K562 (cell line): ENCODE measurements at regions not wholly inside any gene's neighbourhood (a gene's known extent, or its start where the extent isn't known, plus 50 kb on each side); places are given as distances from the start of the nearest gene placed in this dataset.

Source experiments
- MAFG ChIP-seq: fragments of 450-650 bp; conservative IDR thresholded peaks from 2 replicates; pipeline ENCODE4 v1.6.1; 2016; ENCODE audit warnings: missing genetic modification characterization, missing compliant biosample characterization
- SMC3 ChIP-seq: conservative IDR thresholded peaks from 2 replicates; pipeline ENCODE4 v1.6.1; 2011; ENCODE audit warnings: low read depth, low read length, improper control_type of control experiment; ENCODE audit not compliant: insufficient read depth
- TF ChIP-seq, protein P1 (sequence below): fragments of 250-450 bp; sonication (Bioruptor Pico); IDR thresholded peaks from 2 replicates; pipeline ENCODE4 v1.8.0; 2022; ENCODE audit warnings: inconsistent platforms, mild to moderate bottlenecking, moderate library complexity, borderline replicate concordance
- TF ChIP-seq, protein P2 (sequence below): fragments of 450-650 bp; IDR thresholded peaks from 2 replicates; pipeline ENCODE4 v1.6.1; 2018; ENCODE audit not compliant: partially characterized antibody
- TF ChIP-seq, protein P3 (sequence below): sonication (generic); formaldehyde crosslinking; IDR thresholded peaks from 2 replicates; pipeline ENCODE4 v1.8.1; 2023; ENCODE audit warnings: missing genetic modification reagents, mild to moderate bottlenecking, borderline replicate concordance

- TF ChIP-seq, protein P1, sequence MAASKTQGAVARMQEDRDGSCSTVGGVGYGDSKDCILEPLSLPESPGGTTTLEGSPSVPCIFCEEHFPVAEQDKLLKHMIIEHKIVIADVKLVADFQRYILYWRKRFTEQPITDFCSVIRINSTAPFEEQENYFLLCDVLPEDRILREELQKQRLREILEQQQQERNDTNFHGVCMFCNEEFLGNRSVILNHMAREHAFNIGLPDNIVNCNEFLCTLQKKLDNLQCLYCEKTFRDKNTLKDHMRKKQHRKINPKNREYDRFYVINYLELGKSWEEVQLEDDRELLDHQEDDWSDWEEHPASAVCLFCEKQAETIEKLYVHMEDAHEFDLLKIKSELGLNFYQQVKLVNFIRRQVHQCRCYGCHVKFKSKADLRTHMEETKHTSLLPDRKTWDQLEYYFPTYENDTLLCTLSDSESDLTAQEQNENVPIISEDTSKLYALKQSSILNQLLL (CRISPR knock-in tag), result no peak
- TF ChIP-seq MAFG (tag) (no peak), SMC3 (no peak)
- TF ChIP-seq, protein P2, sequence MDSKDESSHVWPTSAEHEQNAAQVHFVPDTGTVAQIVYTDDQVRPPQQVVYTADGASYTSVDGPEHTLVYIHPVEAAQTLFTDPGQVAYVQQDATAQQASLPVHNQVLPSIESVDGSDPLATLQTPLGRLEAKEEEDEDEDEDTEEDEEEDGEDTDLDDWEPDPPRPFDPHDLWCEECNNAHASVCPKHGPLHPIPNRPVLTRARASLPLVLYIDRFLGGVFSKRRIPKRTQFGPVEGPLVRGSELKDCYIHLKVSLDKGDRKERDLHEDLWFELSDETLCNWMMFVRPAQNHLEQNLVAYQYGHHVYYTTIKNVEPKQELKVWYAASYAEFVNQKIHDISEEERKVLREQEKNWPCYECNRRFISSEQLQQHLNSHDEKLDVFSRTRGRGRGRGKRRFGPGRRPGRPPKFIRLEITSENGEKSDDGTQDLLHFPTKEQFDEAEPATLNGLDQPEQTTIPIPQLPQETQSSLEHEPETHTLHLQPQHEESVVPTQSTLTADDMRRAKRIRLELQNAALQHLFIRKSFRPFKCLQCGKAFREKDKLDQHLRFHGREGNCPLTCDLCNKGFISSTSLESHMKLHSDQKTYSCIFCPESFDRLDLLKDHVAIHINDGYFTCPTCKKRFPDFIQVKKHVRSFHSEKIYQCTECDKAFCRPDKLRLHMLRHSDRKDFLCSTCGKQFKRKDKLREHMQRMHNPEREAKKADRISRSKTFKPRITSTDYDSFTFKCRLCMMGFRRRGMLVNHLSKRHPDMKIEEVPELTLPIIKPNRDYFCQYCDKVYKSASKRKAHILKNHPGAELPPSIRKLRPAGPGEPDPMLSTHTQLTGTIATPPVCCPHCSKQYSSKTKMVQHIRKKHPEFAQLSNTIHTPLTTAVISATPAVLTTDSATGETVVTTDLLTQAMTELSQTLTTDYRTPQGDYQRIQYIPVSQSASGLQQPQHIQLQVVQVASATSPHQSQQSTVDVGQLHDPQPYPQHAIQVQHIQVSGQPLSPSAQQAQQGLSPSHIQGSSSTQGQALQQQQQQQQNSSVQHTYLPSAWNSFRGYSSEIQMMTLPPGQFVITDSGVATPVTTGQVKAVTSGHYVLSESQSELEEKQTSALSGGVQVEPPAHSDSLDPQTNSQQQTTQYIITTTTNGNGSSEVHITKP, result no peak
- TF ChIP-seq, protein P3, sequence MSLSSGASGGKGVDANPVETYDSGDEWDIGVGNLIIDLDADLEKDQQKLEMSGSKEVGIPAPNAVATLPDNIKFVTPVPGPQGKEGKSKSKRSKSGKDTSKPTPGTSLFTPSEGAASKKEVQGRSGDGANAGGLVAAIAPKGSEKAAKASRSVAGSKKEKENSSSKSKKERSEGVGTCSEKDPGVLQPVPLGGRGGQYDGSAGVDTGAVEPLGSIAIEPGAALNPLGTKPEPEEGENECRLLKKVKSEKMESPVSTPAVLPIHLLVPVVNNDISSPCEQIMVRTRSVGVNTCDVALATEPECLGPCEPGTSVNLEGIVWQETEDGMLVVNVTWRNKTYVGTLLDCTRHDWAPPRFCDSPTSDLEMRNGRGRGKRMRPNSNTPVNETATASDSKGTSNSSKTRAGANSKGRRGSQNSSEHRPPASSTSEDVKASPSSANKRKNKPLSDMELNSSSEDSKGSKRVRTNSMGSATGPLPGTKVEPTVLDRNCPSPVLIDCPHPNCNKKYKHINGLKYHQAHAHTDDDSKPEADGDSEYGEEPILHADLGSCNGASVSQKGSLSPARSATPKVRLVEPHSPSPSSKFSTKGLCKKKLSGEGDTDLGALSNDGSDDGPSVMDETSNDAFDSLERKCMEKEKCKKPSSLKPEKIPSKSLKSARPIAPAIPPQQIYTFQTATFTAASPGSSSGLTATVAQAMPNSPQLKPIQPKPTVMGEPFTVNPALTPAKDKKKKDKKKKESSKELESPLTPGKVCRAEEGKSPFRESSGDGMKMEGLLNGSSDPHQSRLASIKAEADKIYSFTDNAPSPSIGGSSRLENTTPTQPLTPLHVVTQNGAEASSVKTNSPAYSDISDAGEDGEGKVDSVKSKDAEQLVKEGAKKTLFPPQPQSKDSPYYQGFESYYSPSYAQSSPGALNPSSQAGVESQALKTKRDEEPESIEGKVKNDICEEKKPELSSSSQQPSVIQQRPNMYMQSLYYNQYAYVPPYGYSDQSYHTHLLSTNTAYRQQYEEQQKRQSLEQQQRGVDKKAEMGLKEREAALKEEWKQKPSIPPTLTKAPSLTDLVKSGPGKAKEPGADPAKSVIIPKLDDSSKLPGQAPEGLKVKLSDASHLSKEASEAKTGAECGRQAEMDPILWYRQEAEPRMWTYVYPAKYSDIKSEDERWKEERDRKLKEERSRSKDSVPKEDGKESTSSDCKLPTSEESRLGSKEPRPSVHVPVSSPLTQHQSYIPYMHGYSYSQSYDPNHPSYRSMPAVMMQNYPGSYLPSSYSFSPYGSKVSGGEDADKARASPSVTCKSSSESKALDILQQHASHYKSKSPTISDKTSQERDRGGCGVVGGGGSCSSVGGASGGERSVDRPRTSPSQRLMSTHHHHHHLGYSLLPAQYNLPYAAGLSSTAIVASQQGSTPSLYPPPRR (CRISPR knock-in tag), result no peak
These were observed 87.6 kb upstream of the CIBAR2 start (continued) for GRCh38 chr16:85199880-85200279.
